Neural progenitor cell (in vitro differentiated cells): ENCODE measurements at regions not wholly inside any gene's neighbourhood (a gene's known extent, or its start where the extent isn't known, plus 50 kb on each side); places are given as distances from the start of the nearest gene placed in this dataset.
A peak's percentile ranks its signal among the peaks of the same experiment; 100 is the strongest.

Experiments
- DNase-seq: peaks from one replicate; pipeline ENCODE4 v3.0.0-alpha.2; 2016; ENCODE audit warnings: low spot score
- H2AFZ ChIP-seq: fragments of 200-600 bp; sonication (generic); replicated peaks from 2 replicates; pipeline ENCODE4 v1.6.1; 2016; ENCODE audit warnings: antibody characterized with exemption
- H3F3A ChIP-seq: fragments of 200-600 bp; sonication (generic); 2 replicates; pipeline ENCODE4 v1.6.1; 2016; ENCODE audit warnings: antibody characterized with exemption, low read depth
- H3K27ac ChIP-seq: fragments of 200-600 bp; sonication (generic); 2 replicates; pipeline ENCODE4 v1.5.1; 2016; ENCODE audit warnings: mild to moderate bottlenecking
- H3K27me3 ChIP-seq: fragments of 200-600 bp; sonication (generic); 2 replicates; pipeline ENCODE4 v1.6.1; 2016; ENCODE audit warnings: mild to moderate bottlenecking, moderate library complexity
- H3K36me3 ChIP-seq: fragments of 200-600 bp; sonication (generic); 2 replicates; pipeline ENCODE4 v1.5.1; 2016
- H3K4me1 ChIP-seq: fragments of 200-600 bp; sonication (generic); 2 replicates; pipeline ENCODE4 v1.6.1; 2016; ENCODE audit warnings: mixed run types
- H3K4me2 ChIP-seq: fragments of 200-600 bp; sonication (generic); 2 replicates; pipeline ENCODE4 v1.6.1; 2016
- H3K4me3 ChIP-seq: fragments of 200-600 bp; sonication (generic); 2 replicates; pipeline ENCODE4 v1.5.1; 2016
- H3K79me2 ChIP-seq: fragments of 200-600 bp; sonication (generic); 2 replicates; pipeline ENCODE4 v1.6.1; 2016; ENCODE audit warnings: low read depth
- H3K9ac ChIP-seq: fragments of 200-600 bp; sonication (generic); 2 replicates; pipeline ENCODE4 v1.6.1; 2016
- H3K9me3 ChIP-seq: fragments of 200-600 bp; sonication (generic); 2 replicates; pipeline ENCODE4 v1.5.1; 2016; ENCODE audit warnings: low read depth
- H4K20me1 ChIP-seq: fragments of 200-600 bp; sonication (generic); 2 replicates; pipeline ENCODE4 v1.6.1; 2016; ENCODE audit warnings: low read depth
- H3K27ac Mint-ChIP-seq: 3 replicates; pipeline ENCODE4 v1.8.0; 2021; ENCODE audit warnings: mixed read lengths
- H3K27me3 Mint-ChIP-seq: 2 replicates; pipeline ENCODE4 v1.8.0; 2022; ENCODE audit warnings: low read depth, mild to moderate bottlenecking, inconsistent platforms, moderate library complexity, mixed read lengths; ENCODE audit not compliant: insufficient read depth
- H3K36me3 Mint-ChIP-seq: 3 replicates; pipeline ENCODE4 v1.8.0; 2021; ENCODE audit warnings: mixed read lengths
- H3K4me1 Mint-ChIP-seq: 3 replicates; pipeline ENCODE4 v1.8.0; 2021; ENCODE audit warnings: mixed read lengths
- H3K4me3 Mint-ChIP-seq: 3 replicates; pipeline ENCODE4 v1.8.0; 2021; ENCODE audit warnings: mild to moderate bottlenecking, moderate library complexity, mixed read lengths
- H3K9me3 Mint-ChIP-seq: 3 replicates; pipeline ENCODE4 v1.8.0; 2020; ENCODE audit warnings: mixed read lengths
- EZH2 ChIP-seq: fragments of 200-600 bp; sonication (generic); IDR thresholded peaks from 2 replicates; pipeline ENCODE4 v1.6.1; 2017; ENCODE audit warnings: antibody characterized with exemption, mild to moderate bottlenecking, moderate library complexity
- EZH2phosphoT487 ChIP-seq: fragments of 200-600 bp; sonication (generic); IDR thresholded peaks from 2 replicates; pipeline ENCODE4 v1.6.1; 2017; ENCODE audit warnings: antibody characterized with exemption
- TF ChIP-seq, protein P1 (sequence below): fragments of 200-600 bp; sonication (generic); IDR thresholded peaks from 2 replicates; pipeline ENCODE4 v1.5.1; 2017; ENCODE audit warnings: antibody characterized with exemption, mild to moderate bottlenecking

DNA sequence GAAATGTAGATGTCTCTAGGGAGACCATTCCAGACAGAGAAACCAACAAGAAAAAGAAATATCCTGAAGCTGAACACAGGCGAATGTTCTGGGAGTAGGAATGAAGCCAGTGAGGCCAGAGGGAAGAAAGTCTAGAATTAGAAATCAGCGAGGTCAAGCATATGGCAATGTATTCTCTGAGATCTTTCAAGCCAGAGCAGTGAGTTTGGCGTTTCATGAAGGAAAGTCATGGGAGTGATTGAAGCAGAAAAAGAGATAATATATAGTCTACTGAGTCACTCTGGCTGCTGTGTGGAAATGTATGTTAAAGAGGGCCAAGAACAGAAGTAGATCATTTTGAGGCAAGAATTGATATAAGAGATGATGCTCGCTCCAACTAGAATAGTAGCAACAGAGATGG, 576.0 kb downstream of the PCDH17 start:
- no peaks in the 10 kb centered on the region for H3K36me3 Mint-ChIP-seq
- H3F3A ChIP-seq: no peaks in the 10 kb centered on the region
- TF ChIP-seq EZH2: no peak
- TF ChIP-seq, protein P1, sequence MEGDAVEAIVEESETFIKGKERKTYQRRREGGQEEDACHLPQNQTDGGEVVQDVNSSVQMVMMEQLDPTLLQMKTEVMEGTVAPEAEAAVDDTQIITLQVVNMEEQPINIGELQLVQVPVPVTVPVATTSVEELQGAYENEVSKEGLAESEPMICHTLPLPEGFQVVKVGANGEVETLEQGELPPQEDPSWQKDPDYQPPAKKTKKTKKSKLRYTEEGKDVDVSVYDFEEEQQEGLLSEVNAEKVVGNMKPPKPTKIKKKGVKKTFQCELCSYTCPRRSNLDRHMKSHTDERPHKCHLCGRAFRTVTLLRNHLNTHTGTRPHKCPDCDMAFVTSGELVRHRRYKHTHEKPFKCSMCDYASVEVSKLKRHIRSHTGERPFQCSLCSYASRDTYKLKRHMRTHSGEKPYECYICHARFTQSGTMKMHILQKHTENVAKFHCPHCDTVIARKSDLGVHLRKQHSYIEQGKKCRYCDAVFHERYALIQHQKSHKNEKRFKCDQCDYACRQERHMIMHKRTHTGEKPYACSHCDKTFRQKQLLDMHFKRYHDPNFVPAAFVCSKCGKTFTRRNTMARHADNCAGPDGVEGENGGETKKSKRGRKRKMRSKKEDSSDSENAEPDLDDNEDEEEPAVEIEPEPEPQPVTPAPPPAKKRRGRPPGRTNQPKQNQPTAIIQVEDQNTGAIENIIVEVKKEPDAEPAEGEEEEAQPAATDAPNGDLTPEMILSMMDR: no peak
- TF ChIP-seq EZH2phosphoT487: no peak
- H3K9ac ChIP-seq: no peak overlapping the region
- H3K4me1 Mint-ChIP-seq: no peaks in the 10 kb centered on the region
- H3K4me1 ChIP-seq: no peaks in the 10 kb centered on the region
- H3K27me3 ChIP-seq: no peaks in the 10 kb centered on the region
- H4K20me1 ChIP-seq: no peaks in the 10 kb centered on the region
- H2AFZ ChIP-seq: no peak overlapping the region
- H3K4me3 ChIP-seq: no peak overlapping the region
- H3K36me3 ChIP-seq: no peaks in the 10 kb centered on the region
- no peak overlapping the region for H3K4me3 Mint-ChIP-seq
- H3K9me3 ChIP-seq: no peaks in the 10 kb centered on the region
- H3K27me3 Mint-ChIP-seq: peaks cover 2% of the 10 kb centered on the region
- no peak overlapping the region for H3K27ac Mint-ChIP-seq
- no peak for DNase-seq
- no peaks in the 10 kb centered on the region for H3K79me2 ChIP-seq
- no peak overlapping the region for H3K4me2 ChIP-seq
- H3K9me3 Mint-ChIP-seq: no peaks in the 10 kb centered on the region
- H3K27ac ChIP-seq: no peak overlapping the region

DNA sequence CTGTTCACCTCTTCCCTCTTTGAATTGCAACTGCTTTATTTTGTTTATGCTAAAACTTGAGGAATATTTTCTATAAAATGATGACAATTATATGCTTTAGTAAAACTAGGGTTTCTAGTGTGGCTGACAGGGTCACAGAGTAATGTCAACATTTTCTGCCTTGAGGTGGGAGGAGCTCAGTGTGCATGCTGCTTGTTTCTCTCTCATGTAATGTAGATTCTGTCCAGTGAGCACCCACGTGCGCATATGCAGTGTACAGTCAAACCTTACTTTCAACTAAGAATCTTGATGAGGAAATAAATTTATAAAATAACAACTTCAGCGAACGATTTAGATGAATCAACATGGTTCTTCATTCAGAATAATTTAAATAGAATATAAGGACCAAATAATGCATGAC, 603.9 kb downstream of the PCDH17 start:
- Mint-ChIP-seq H3K27me3 (peaks cover 2% of the 10 kb centered on the region), H3K36me3 (peaks cover 1% of the 10 kb centered on the region), H3K27ac (no peak overlapping the region), H3K9me3 (peaks cover 5% of the 10 kb centered on the region), H3K4me3 (no peak overlapping the region), H3K4me1 (no peaks in the 10 kb centered on the region)
- H3K9ac ChIP-seq: no peak overlapping the region
- no peaks in the 10 kb centered on the region for H3K4me1 ChIP-seq
- H4K20me1 ChIP-seq: no peaks in the 10 kb centered on the region
- TF ChIP-seq, protein P1: no peak
- no peak for TF ChIP-seq EZH2
- TF ChIP-seq EZH2phosphoT487: no peak
- H3F3A ChIP-seq: no peaks in the 10 kb centered on the region
- no peaks in the 10 kb centered on the region for H3K36me3 ChIP-seq
- H3K27me3 ChIP-seq: no peaks in the 10 kb centered on the region
- no peak overlapping the region for H3K4me3 ChIP-seq
- H2AFZ ChIP-seq: no peak overlapping the region
- no peaks in the 10 kb centered on the region for H3K79me2 ChIP-seq
- no peak overlapping the region for H3K27ac ChIP-seq
- DNase-seq: no peak
- no peaks in the 10 kb centered on the region for H3K9me3 ChIP-seq
- H3K4me2 ChIP-seq: no peak overlapping the region

DNA sequence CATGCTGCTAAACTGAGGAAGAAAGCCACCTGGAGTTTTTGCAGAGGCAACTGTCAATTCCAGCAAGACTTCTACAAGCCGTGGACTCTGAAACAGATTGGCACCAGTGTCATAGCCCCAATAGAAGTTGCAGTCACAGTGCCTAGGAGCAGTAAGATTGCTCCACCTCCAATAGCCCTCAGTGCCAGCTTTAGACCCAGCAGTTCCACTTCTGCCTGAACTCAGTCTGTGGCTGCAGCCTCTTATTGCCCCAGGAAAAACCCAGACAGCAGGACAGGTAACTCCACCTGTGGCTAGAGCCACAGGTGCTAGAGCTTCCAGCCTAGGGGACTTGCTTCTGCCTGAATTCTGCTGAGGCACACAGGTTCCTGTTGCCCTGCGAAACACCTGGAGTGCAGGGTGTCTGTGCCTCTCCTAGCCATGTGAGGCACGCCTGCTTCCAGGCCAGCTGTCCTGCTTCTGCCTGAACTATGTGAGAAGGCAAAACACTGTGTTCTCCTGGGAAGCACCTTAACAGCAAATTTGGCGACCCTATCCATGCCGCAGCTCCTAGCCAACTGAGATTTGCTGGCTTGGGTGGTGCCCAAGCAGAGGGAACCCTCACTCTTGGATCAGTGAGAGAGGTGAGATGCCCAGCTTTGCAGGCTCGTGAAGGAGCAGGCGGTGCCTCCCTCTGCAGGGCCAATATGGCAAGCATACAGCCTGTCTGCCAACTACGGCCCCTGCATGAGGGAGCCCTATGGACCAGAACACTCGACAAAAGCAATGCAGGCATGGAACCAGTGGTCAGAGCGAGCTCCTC, 607.6 kb downstream of the PCDH17 start:
- peaks cover 2% of the 10 kb centered on the region for H3K27me3 Mint-ChIP-seq
- Histone ChIP-seq H3K27me3 (no peaks in the 10 kb centered on the region), H4K20me1 (no peaks in the 10 kb centered on the region), H3F3A (no peaks in the 10 kb centered on the region), H3K4me3 (no peak overlapping the region), H3K9me3 (no peaks in the 10 kb centered on the region), H3K79me2 (no peaks in the 10 kb centered on the region), H3K36me3 (no peaks in the 10 kb centered on the region), H3K4me1 (no peaks in the 10 kb centered on the region), H3K27ac (no peak overlapping the region), H3K4me2 (no peak overlapping the region), H2AFZ (peak overlapping the region; percentile 81), H3K9ac (no peak overlapping the region)
- peaks cover 1% of the 10 kb centered on the region for H3K36me3 Mint-ChIP-seq
- no peak overlapping the region for H3K27ac Mint-ChIP-seq
- H3K4me1 Mint-ChIP-seq: no peaks in the 10 kb centered on the region
- H3K4me3 Mint-ChIP-seq: no peak overlapping the region
- H3K9me3 Mint-ChIP-seq: peaks cover 22% of the 10 kb centered on the region
- TF ChIP-seq EZH2: no peak
- TF ChIP-seq, protein P1: no peak
- DNase-seq: no peak
